H9 (cell line): ENCODE measurements at regions not wholly inside any gene's neighbourhood (a gene's known extent, or its start where the extent isn't known, plus 50 kb on each side); places are given as distances from the start of the nearest gene placed in this dataset.
A peak's percentile ranks its signal among the peaks of the same experiment; 100 is the strongest.
"Not testable (repeated sequence)": the region's sequence is repeated elsewhere in the genome, so short reads cannot be mapped to it uniquely, and the experiment has no call there.

Experiments used
- DNase-seq: peaks from one replicate; pipeline ENCODE4 v3.0.0-alpha.2; 2017
- H2AFZ ChIP-seq: one replicate; pipeline ENCODE4 v1.6.1; 2013; ENCODE audit warnings: mild to moderate bottlenecking, low read length, control low read depth, moderate library complexity
- H2AK5ac ChIP-seq: 2 replicates; pipeline ENCODE4 v1.6.1; 2013; ENCODE audit warnings: low read length, control low read depth, mixed read lengths; ENCODE audit not compliant: insufficient read length
- H2BK120ac ChIP-seq: one replicate; pipeline ENCODE4 v1.6.1; 2013; ENCODE audit warnings: low read depth, mild to moderate bottlenecking, low read length, control low read depth, inconsistent platforms; ENCODE audit not compliant: poor library complexity, severe bottlenecking
- H2BK12ac ChIP-seq: 2 replicates; pipeline ENCODE4 v1.6.1; 2013; ENCODE audit warnings: low read length, control low read depth, mixed read lengths, low read depth; ENCODE audit not compliant: insufficient read length
- H2BK15ac ChIP-seq: 2 replicates; pipeline ENCODE4 v1.6.1; 2013; ENCODE audit warnings: low read depth, low read length, control low read depth
- H2BK20ac ChIP-seq: one replicate; pipeline ENCODE4 v1.6.1; 2013; ENCODE audit warnings: low read depth, mild to moderate bottlenecking, low read length, control low read depth, inconsistent platforms; ENCODE audit not compliant: poor library complexity, severe bottlenecking
- H2BK5ac ChIP-seq: 2 replicates; pipeline ENCODE4 v1.6.1; 2013; ENCODE audit warnings: low read length, control low read depth, mixed read lengths; ENCODE audit not compliant: insufficient read length
- H3K14ac ChIP-seq: 2 replicates; pipeline ENCODE4 v1.6.1; 2013; ENCODE audit warnings: low read length, control low read depth; ENCODE audit not compliant: insufficient read depth
- H3K18ac ChIP-seq: 2 replicates; pipeline ENCODE4 v1.6.1; 2013; ENCODE audit warnings: low read depth, mild to moderate bottlenecking, mixed read lengths, low read length, control low read depth; ENCODE audit not compliant: insufficient read length
- H3K23ac ChIP-seq: 2 replicates; pipeline ENCODE4 v1.6.1; 2013; ENCODE audit warnings: low read length, control low read depth, mixed read lengths, low read depth; ENCODE audit not compliant: insufficient read length
- H3K23me2 ChIP-seq: 2 replicates; pipeline ENCODE4 v1.6.1; 2013; ENCODE audit warnings: low read depth, mild to moderate bottlenecking, mixed read lengths, low read length, control low read depth; ENCODE audit not compliant: insufficient read length, poor library complexity, severe bottlenecking
- H3K27ac ChIP-seq: 2 replicates; pipeline ENCODE4 v1.5.1; 2013; ENCODE audit warnings: low read length, control low read depth, mixed read lengths, low read depth; ENCODE audit not compliant: insufficient read length
- H3K27me3 ChIP-seq: 2 replicates; pipeline ENCODE4 v1.6.1; 2013; ENCODE audit warnings: low read length, control low read depth, inconsistent platforms; ENCODE audit not compliant: insufficient read depth
- H3K4ac ChIP-seq: 2 replicates; pipeline ENCODE4 v1.6.1; 2013; ENCODE audit warnings: low read depth, mild to moderate bottlenecking, control low read depth, inconsistent platforms, low read length, moderate library complexity
- H3K4me1 ChIP-seq: 2 replicates; pipeline ENCODE4 v1.6.1; 2013; ENCODE audit warnings: low read length, control low read depth, inconsistent platforms; ENCODE audit not compliant: insufficient read depth
- H3K4me2 ChIP-seq: 2 replicates; pipeline ENCODE4 v1.6.1; 2013; ENCODE audit warnings: low read length, control low read depth, mixed read lengths; ENCODE audit not compliant: insufficient read length, insufficient read depth
- H3K56ac ChIP-seq: 2 replicates; pipeline ENCODE4 v1.6.1; 2013; ENCODE audit warnings: low read depth, mild to moderate bottlenecking, mixed read lengths, low read length, control low read depth; ENCODE audit not compliant: insufficient read length
- H3K79me1 ChIP-seq: 2 replicates; pipeline ENCODE4 v1.6.1; 2013; ENCODE audit warnings: low read depth, mild to moderate bottlenecking, moderate library complexity, low read length, control low read depth, inconsistent platforms; ENCODE audit not compliant: insufficient read depth, poor library complexity, severe bottlenecking
- H3K79me2 ChIP-seq: 2 replicates; pipeline ENCODE4 v1.6.1; 2013; ENCODE audit warnings: low read length, control low read depth, inconsistent platforms; ENCODE audit not compliant: insufficient read depth
- H3K9ac ChIP-seq: 2 replicates; pipeline ENCODE4 v1.6.1; 2013; ENCODE audit warnings: low read length, control low read depth, mixed read lengths; ENCODE audit not compliant: insufficient read length; ENCODE audit errors: extremely low read depth
- H3K9me3 ChIP-seq: one replicate; pipeline ENCODE4 v1.6.1; 2013; ENCODE audit warnings: low read depth, low read length, inconsistent platforms; ENCODE audit not compliant: control insufficient read depth
- H3T11ph ChIP-seq: one replicate; pipeline ENCODE4 v1.6.1; 2013; ENCODE audit warnings: mild to moderate bottlenecking, low read length, control low read depth, inconsistent platforms
- H4K20me1 ChIP-seq: one replicate; pipeline ENCODE4 v1.6.1; 2013; ENCODE audit not compliant: control insufficient read depth, insufficient read length, insufficient read depth
- H4K5ac ChIP-seq: 2 replicates; pipeline ENCODE4 v1.6.1; 2013; ENCODE audit warnings: low read depth, mild to moderate bottlenecking, mixed read lengths, low read length, control low read depth; ENCODE audit not compliant: insufficient read length
- H4K8ac ChIP-seq: replicated peaks from 2 replicates; pipeline ENCODE4 v1.6.1; 2013; ENCODE audit warnings: low read length, control low read depth, mixed read lengths, low read depth; ENCODE audit not compliant: insufficient read length
- H4K91ac ChIP-seq: 2 replicates; pipeline ENCODE4 v1.6.1; 2013; ENCODE audit warnings: low read depth, mild to moderate bottlenecking, moderate library complexity, mixed read lengths, low read length, control low read depth; ENCODE audit not compliant: insufficient read length
- H3K27ac Mint-ChIP-seq, 3 experiments: 2 replicates in 2 of 3; 3 replicates in 1 of 3; pipeline ENCODE4 v1.8.0; 2020 to 2021; ENCODE audit warnings: mixed read lengths in 3 of 3, mild to moderate bottlenecking in 1 of 3, moderate library complexity in 1 of 3
- H3K27me3 Mint-ChIP-seq: 2 replicates; pipeline ENCODE4 v1.8.0; 2021; ENCODE audit warnings: low read depth, mild to moderate bottlenecking, moderate library complexity, mixed read lengths
- H3K36me3 Mint-ChIP-seq, 3 experiments: 2 replicates in 2 of 3; 3 replicates in 1 of 3; pipeline ENCODE4 v1.8.0; 2020 to 2021; ENCODE audit warnings: low read depth in 3 of 3, mixed read lengths in 3 of 3; ENCODE audit not compliant: insufficient read depth in 1 of 3
- H3K4me1 Mint-ChIP-seq, 2 experiments: 2 replicates each; pipeline ENCODE4 v1.8.0; 2020; ENCODE audit warnings: mixed read lengths in 2 of 2
- H3K4me3 Mint-ChIP-seq, 2 experiments: 2 replicates in 1 of 2; 3 replicates in 1 of 2; pipeline ENCODE4 v1.8.0; 2020 to 2021; ENCODE audit warnings: mild to moderate bottlenecking in 2 of 2, mixed read lengths in 2 of 2, moderate library complexity in 1 of 2
- H3K9me3 Mint-ChIP-seq, 2 experiments: 2 replicates in 1 of 2; 3 replicates in 1 of 2; pipeline ENCODE4 v1.8.0; 2020; ENCODE audit warnings: mild to moderate bottlenecking in 2 of 2, mixed read lengths in 2 of 2, moderate library complexity in 1 of 2
- CTCF ChIP-seq: fragments of 200-600 bp; sonication (generic); conservative IDR thresholded peaks from 3 replicates; pipeline ENCODE4 v1.8.0; 2021; ENCODE audit warnings: antibody characterized with exemption, mild to moderate bottlenecking
- WGBS: extraction: QIAGEN DNeasy Blood & Tissue Kit; methylation state at CpG from one replicate; pipeline ENCODE4 v1.1.7; 2013; ENCODE audit warnings: missing lambda C conversion rate, low lambda C conversion rate, mixed read lengths; ENCODE audit not compliant: insufficient read length; ENCODE audit errors: extremely low coverage; 5-methylcytosine and 5-hydroxymethylcytosine counted together

- H2BK20ac ChIP-seq = no peak overlapping the region
- no peak overlapping the region for H3K27ac Mint-ChIP-seq
Measured at GRCh38 chr10:57890691-57891090, 377.0 kb downstream of the IPMK start.

GRCh38 chr10:57885618-57885968 is 382.1 kb downstream of the IPMK start:
- not testable (repeated sequence) for H3K14ac ChIP-seq, H4K20me1 ChIP-seq, H3K4me1 ChIP-seq, H3K23ac ChIP-seq, H3T11ph ChIP-seq, H3K27ac ChIP-seq, H2AFZ ChIP-seq, H2BK15ac ChIP-seq, H3K9ac ChIP-seq, H3K56ac ChIP-seq, H3K27me3 ChIP-seq, H3K4ac ChIP-seq, H3K9me3 ChIP-seq, H3K18ac ChIP-seq, H3K23me2 ChIP-seq, H2BK120ac ChIP-seq, H4K5ac ChIP-seq, H3K4me1 Mint-ChIP-seq, H3K79me2 ChIP-seq, H3K79me1 ChIP-seq, H2BK12ac ChIP-seq, H2BK5ac ChIP-seq, H3K4me2 ChIP-seq, H3K4me3 Mint-ChIP-seq, H3K27me3 Mint-ChIP-seq, DNase-seq, H2BK20ac ChIP-seq, H2AK5ac ChIP-seq, H4K91ac ChIP-seq, H4K8ac ChIP-seq
- Mint-ChIP-seq H3K36me3 (peaks cover 0 to 10% (median 2%) of the 10 kb centered on the region in 3 experiments; a peak in 4 of 7 replicates), H3K27ac (0 out of 7 replicates have a peak overlapping the region, but pooled peaks of 1 of the 3 experiments have one; percentile 44), H3K9me3 (peaks cover 6 to 14% of the 10 kb centered on the region in 2 experiments; a peak in 4 of 5 replicates)
- no CpG with 5 or more reads among the region's 5 CpGs for WGBS

More at GRCh38 chr10:57890691-57891090, 377.0 kb downstream of the IPMK start:
- Mint-ChIP-seq H3K36me3 (peaks cover 10 to 40% (median 15%) of the 10 kb centered on the region in 3 experiments), H3K9me3 (peaks cover 26 to 31% of the 10 kb centered on the region in 2 experiments), H3K4me3 (no peak overlapping the region), H3K4me1 (peaks cover 6 to 7% of the 10 kb centered on the region in 2 experiments), H3K27me3 (no peaks in the 10 kb centered on the region)
- Histone ChIP-seq H3K14ac (no peak overlapping the region), H2BK120ac (no peak overlapping the region), H3K4me1 (no peaks in the 10 kb centered on the region; the same call in 1 of the 2 replicates), H3K27me3 (no peaks in the 10 kb centered on the region), H4K8ac (no peak overlapping the region), H3K23me2 (no peaks in the 10 kb centered on the region), H3T11ph (no peak overlapping the region), H3K9me3 (no peaks in the 10 kb centered on the region), H3K56ac (no peak overlapping the region), H2AFZ (no peak overlapping the region), H3K4ac (no peak overlapping the region), H4K20me1 (no peaks in the 10 kb centered on the region), H2BK15ac (no peak overlapping the region), H3K4me2 (no peak overlapping the region), H3K79me1 (no peaks in the 10 kb centered on the region), H3K9ac (no peak overlapping the region), H3K27ac (no peak overlapping the region), H2BK5ac (no peak overlapping the region), H3K23ac (no peak overlapping the region), H2BK12ac (no peak overlapping the region), H2AK5ac (no peak overlapping the region), H3K79me2 (no peaks in the 10 kb centered on the region), H4K91ac (no peak overlapping the region), H4K5ac (no peak overlapping the region), H3K18ac (no peak overlapping the region)
- no CpG with 5 or more reads among the region's 5 CpGs for WGBS
- no peak for DNase-seq
- no peak for TF ChIP-seq CTCF
